ENCODE measurements at regions not wholly inside any gene's neighbourhood (a gene's known extent, or its start where the extent isn't known, plus 50 kb on each side); places are given as distances from the start of the nearest gene placed in this dataset.
A peak's percentile ranks its signal among the peaks of the same experiment; 100 is the strongest.

DNA sequence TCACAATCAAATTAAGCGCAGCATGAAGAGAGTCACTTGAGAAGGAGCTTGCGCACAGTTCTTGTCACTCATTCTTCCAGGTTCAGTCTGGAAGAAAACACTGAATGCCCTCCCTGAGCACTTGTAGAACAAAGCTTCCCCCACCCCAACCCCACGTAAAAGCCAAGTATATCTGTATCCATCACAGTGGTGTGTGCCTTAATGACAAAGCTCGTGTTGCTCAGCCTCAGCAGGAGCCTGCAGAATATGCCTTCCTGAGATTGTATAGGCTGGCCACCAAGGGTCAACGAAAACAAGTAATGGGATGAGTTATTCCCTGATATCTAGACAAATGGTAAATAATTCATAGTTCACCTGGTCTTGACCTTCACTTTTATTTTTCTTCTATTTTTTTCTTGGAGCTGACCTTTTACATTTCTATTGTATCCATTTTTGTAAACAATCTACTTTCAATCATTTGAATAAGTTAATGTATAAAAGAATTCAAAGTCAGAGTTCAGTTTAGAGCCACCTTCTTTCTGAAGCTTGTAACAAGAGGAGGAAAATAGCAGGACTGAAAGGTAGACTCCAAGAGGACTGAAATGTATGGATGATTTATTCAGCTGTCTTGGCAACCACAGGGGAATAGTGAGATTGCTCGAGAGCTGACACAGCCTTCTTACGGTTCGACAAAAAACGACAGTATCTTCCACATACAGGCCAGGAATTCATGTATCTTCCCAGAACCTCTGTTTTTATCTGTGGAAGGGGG lies 405.5 kb upstream of the TPM1 start:
- ATAC-seq (no peak), DNase-seq (no peak)
- 66 to 72% (median 67%) methylated on average over 9 of the region's 9 CpGs for WGBS, 4 donors
- Histone ChIP-seq H3K27ac (no peak overlapping the region), H3K4me1 (peaks cover 0 to 24% (median 5%) of the 10 kb centered on the region in 12 donors), H3K9me3 (peaks cover 0 to 4% (median 0%) of the 10 kb centered on the region in 12 donors), H3K4me3 (no peak overlapping the region), H3K27me3 (no peaks in the 10 kb centered on the region), H3K36me3 (no peaks in the 10 kb centered on the region)
- TF ChIP-seq, protein P1, sequence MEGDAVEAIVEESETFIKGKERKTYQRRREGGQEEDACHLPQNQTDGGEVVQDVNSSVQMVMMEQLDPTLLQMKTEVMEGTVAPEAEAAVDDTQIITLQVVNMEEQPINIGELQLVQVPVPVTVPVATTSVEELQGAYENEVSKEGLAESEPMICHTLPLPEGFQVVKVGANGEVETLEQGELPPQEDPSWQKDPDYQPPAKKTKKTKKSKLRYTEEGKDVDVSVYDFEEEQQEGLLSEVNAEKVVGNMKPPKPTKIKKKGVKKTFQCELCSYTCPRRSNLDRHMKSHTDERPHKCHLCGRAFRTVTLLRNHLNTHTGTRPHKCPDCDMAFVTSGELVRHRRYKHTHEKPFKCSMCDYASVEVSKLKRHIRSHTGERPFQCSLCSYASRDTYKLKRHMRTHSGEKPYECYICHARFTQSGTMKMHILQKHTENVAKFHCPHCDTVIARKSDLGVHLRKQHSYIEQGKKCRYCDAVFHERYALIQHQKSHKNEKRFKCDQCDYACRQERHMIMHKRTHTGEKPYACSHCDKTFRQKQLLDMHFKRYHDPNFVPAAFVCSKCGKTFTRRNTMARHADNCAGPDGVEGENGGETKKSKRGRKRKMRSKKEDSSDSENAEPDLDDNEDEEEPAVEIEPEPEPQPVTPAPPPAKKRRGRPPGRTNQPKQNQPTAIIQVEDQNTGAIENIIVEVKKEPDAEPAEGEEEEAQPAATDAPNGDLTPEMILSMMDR (IDR thresholded peaks at IDR 0.05) = no peak
- TF ChIP-seq POLR2A (IDR thresholded peaks at IDR 0.05) = no peak
- intact Hi-C loops (cut with DNase I) = no loop called here

DNA sequence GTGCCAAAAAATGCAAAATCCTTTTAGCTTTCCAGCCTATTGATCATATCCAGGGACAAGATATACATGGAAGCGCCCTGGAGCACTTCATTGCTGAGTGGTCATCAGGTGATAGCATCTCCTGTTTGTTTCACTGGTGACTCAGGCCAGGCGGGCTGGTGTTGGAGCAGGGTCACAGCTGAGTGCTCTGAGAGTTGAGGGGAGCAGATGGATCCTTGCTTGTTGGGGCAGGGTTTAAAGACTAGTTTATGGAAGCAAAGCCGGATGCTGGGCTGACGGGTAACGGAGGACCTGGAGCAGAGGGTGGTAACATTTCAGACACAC lies 405.0 kb upstream of the TPM1 start:
- intact Hi-C loops (cut with DNase I) = no loop called here
- 78 to 96% (median 83%) methylated on average over 5 of the region's 5 CpGs for WGBS, 4 donors
- Histone ChIP-seq H3K27me3 (no peaks in the 10 kb centered on the region), H3K4me1 (peaks cover 0 to 24% (median 6%) of the 10 kb centered on the region in 12 donors), H3K9me3 (peaks cover 0 to 4% (median 0%) of the 10 kb centered on the region in 12 donors), H3K4me3 (no peak overlapping the region), H3K27ac (no peak overlapping the region), H3K36me3 (no peaks in the 10 kb centered on the region)
- TF ChIP-seq, protein P1 (IDR thresholded peaks at IDR 0.05) = no peak
- TF ChIP-seq POLR2A (IDR thresholded peaks at IDR 0.05) = no peak
- no peak for ATAC-seq
- no peak for DNase-seq

DNA sequence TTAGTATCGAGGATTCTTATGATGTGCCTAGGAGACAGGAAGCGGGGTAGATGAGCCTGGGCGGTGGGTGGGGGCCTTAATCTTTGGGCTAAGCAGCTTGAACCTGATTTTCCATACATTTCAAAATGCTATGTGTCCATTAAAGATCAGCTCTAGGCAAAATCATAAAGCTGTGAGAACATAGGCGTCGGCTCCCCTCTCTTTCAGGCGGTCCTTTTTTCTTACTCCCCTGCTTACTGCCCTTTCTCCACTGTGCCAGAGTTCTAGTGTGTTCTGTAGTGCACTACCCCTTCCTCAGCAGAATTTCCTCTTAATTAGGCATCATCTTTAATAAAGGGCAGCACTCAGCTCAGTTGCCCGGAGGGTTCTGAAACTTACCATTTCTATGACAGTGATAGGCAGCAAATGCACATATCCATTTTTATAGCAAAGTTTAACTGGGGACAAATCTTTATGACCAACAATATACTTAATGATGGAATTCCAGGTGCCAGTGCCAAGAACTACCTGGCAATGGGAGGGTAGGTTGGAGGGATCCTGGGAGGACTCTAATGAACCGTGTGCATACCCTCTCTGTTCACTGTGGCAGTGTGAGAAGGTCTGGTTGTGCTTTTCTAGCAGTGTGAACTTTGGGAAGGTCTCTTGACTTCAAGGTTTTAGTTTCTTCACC lies 404.5 kb upstream of the TPM1 start:
- intact Hi-C loops (cut with DNase I) = no loop called here
- H3K4me3 ChIP-seq = no peak overlapping the region
- H3K36me3 ChIP-seq = no peaks in the 10 kb centered on the region
- H3K27ac ChIP-seq = no peak overlapping the region
- TF ChIP-seq POLR2A (IDR thresholded peaks at IDR 0.05) = no peak
- TF ChIP-seq, protein P1 (IDR thresholded peaks at IDR 0.05) = no peak
- no peak for DNase-seq
- ATAC-seq = no peak
- no peaks in the 10 kb centered on the region for H3K27me3 ChIP-seq
- WGBS, 4 donors = 94 to 98% (median 95%) methylated on average over 8 of the region's 8 CpGs
- H3K9me3 ChIP-seq = peaks cover 0 to 4% (median 0%) of the 10 kb centered on the region in 12 donors
- H3K4me1 ChIP-seq = peaks cover 0 to 24% (median 6%) of the 10 kb centered on the region in 12 donors

DNA sequence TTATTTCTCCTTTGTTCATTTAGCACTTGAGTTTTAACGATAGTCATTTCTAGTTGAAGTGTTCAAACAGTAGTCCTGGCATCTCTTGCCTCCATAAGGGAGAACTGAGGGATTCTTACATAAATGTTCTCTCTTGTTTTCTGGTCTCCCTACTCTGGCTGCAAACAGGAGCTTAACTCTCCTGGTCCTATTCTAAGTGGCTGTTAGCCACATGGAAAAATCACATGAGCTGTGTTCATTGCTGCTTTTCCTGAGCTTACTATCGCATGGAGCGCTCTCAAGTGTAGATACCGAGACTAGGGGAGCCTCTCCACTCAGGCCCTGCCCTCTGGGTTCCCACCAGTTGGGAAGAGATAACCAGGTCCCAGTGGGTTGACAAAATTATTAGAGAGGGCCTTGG lies 403.1 kb upstream of the TPM1 start:
- 46 to 60% (median 57%) methylated on average over 4 of the region's 4 CpGs for WGBS, 4 donors
- Histone ChIP-seq H3K27me3 (no peaks in the 10 kb centered on the region), H3K9me3 (no peaks in the 10 kb centered on the region), H3K4me1 (peaks cover 0 to 24% (median 6%) of the 10 kb centered on the region in 12 donors), H3K27ac (no peak overlapping the region), H3K4me3 (no peak overlapping the region), H3K36me3 (no peaks in the 10 kb centered on the region)
- intact Hi-C loops (cut with DNase I) = no loop called here
- DNase-seq (no peak), ATAC-seq (peak in 3 of 4 donors; percentile 47 to 66 (median 62))
- TF ChIP-seq, protein P1 (IDR thresholded peaks at IDR 0.05) = no peak
- no peak for TF ChIP-seq POLR2A (IDR thresholded peaks at IDR 0.05)

Measured in heart left ventricle (tissue), 16 donors.